SIG-M5 treated with dmso at 0.1 percent for 504 hours (cell line): ENCODE measurements at regions not wholly inside any gene's neighbourhood (a gene's known extent, or its start where the extent isn't known, plus 50 kb on each side); places are given as distances from the start of the nearest gene placed in this dataset.

Experiments used
- DNase-seq: peaks from one replicate; lab custom pipeline; 2025; ENCODE audit not compliant: unreplicated experiment; lab: John Stamatoyannopoulos, UW

GRCh38 chr11:135075740-135076139 is 663.7 kb upstream of the B3GAT1 start:
- no peak for DNase-seq

DNA sequence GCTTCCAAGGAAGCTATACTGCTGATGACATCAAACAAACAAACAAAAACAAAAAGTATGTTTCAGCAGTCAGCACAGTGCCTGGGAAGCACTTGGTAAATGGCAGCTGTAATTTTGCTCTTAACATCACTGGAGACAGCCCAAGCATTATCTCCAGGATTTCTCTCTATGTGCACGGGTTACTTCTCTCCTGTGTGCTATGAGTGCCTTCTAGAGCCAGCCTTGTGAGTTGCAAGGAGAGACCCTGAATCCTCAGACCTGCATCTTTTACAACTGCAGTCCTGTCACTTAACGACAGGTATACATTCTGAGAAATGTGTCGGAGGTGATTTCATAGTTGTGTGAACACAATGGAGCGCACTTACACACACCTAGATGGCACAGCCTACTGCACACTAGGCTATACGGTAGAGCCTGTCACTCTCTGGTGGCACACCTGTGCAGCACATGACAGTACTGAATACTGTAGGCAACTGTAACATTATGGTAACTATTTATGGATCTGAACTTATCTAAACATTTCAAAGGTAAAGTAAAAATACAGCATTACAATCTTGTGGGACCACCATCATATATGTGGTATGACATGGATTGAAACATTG is 662.5 kb upstream of the B3GAT1 start:
- no peak for DNase-seq

GRCh38 chr11:135073870-135074269 is 661.8 kb upstream of the B3GAT1 start:
- DNase-seq: no peak

- DNase-seq: no peak
Measured at GRCh38 chr11:135073381-135073780, 661.3 kb upstream of the B3GAT1 start.

DNA sequence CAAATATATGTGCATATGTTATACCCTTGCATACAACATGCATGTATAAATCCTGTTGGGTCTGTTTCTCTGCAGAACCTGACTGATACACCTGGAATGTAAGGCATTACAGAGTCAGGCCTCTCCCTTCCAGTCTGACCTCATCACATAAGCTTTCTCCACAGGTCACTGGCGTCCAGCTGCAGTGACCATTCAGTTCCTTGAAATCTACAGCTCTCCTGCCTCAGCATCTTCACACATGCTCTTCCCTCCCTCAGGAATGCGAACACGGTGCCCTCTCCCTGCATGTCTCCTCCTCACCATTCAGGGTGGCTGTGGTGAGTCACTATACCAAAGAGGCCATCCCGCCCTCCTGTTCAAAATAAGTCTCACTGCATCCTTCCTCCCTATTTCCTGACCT is 657.8 kb upstream of the B3GAT1 start:
- no peak for DNase-seq

GRCh38 chr11:135069063-135069462 is 657.0 kb upstream of the B3GAT1 start:
- DNase-seq: no peak

DNA sequence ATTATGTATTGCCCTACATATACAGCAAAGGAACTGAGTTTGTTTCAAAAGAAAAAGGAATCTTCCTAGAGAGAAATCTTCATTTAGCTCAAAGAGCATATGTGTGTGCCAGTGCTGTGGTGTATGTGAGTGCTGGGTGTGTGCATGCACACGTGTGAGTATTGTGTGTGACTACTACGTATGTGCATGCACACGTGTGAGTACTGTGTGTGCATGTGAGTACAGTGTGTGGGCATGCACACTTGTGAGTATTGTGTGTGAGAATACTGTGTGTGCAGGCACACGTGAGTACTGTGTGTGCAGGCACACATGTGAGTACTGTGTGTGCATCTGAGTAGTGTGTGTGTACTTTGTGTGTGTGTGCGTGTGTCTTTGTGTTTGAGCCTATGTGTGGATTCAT is 651.0 kb upstream of the B3GAT1 start:
- no peak for DNase-seq

DNA sequence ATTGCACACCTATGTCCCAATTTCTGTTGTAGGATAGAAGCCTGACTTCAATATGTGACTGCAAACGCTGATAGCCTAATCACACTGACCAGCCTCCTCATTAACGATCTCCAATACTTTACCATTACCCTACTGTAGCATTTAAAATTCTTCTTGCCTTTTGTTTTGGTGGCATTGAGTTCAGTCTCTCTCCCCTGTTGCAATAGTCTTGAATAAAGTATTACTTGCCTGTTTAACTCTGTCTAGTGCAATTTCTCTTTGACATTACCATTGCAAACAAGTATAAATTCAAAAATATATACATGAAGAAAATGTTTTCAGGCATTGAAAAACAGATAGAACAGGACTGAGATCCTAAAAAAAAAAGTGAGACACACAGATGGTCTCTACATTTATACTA is 649.1 kb upstream of the B3GAT1 start:
- no peak for DNase-seq

DNA sequence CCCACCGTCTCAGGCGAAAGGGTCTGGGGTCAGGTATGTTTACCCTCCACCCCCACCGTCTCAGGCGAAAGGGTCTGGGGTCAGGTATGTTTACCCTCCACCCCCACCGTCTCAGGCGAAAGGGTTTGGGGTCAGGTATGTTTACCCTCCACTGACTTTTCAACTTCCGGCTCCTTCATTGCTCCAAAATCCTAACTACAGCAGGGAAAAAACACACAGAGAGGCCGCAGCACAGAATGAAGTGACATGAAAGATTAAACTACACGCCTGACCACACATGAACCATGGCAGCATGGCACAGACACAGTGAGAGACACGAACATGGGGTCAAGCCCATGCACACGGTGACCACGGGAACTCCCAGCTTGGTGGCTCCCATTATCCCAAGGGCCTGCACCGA is 634.9 kb upstream of the B3GAT1 start:
- no peak for DNase-seq

DNA sequence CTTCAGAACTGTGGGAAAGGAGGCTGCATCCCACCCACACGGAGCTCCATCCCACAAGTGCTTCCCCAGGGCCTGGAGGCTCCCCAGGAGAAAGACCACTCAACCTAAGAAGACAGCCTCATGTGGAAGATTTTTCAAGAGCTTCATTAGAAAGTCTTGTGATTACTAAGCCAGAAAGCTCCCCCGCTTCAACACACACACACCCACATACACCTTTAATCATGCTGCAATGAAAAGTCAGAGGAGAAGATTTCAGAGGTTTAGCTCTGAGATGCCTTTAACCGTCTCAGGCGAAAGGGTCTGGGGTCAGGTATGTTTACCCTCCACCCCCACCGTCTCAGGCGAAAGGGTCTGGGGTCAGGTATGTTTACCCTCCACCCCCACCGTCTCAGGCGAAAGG is 634.5 kb upstream of the B3GAT1 start:
- no peak for DNase-seq

DNA sequence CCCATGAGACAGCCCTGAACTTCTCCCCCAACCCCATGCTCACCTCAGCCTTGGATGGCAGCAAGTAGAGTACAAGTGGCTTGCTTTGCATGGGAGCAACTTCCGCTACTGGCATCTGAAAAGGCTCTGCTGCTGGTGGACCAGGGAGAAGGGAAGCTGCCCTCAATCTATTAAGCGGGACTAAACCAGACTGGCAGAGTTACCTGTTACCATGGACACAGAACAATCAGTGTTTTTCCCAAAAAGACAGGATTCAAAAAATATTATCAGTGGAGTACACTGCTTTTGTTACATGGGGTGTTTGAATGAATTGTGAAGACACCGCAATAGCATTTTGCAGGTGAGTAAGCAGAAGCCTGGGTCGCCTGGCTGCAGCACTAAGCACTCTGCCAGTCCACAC is 631.4 kb upstream of the B3GAT1 start:
- no peak for DNase-seq

DNA sequence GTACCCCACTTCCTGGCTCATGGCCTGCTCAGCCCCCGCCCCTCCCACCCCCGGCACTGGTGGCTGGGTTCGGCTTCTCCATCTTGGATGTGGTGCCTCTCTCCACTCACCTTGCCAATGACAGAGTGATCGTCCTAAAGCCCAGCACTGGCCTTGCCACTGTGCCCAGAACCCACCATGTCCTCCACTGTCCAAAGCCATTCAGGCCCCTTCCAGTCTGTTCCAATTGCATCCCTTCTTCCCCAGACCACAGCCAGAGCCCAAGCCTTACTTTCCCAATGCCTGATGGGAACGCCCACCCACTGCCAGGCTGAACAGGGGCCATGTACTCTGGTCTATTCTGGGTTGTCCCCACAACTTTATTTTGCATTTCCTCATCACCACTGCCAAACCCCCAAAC is 625.8 kb upstream of the B3GAT1 start:
- no peak for DNase-seq

GRCh38 chr11:135036488-135037297 is 624.7 kb upstream of the B3GAT1 start:
- no peak for DNase-seq

- DNase-seq: no peak
Measured at GRCh38 chr11:135035282-135035681, 623.2 kb upstream of the B3GAT1 start.

GRCh38 chr11:135033540-135033939 is 621.5 kb upstream of the B3GAT1 start:
- DNase-seq: no peak

DNA sequence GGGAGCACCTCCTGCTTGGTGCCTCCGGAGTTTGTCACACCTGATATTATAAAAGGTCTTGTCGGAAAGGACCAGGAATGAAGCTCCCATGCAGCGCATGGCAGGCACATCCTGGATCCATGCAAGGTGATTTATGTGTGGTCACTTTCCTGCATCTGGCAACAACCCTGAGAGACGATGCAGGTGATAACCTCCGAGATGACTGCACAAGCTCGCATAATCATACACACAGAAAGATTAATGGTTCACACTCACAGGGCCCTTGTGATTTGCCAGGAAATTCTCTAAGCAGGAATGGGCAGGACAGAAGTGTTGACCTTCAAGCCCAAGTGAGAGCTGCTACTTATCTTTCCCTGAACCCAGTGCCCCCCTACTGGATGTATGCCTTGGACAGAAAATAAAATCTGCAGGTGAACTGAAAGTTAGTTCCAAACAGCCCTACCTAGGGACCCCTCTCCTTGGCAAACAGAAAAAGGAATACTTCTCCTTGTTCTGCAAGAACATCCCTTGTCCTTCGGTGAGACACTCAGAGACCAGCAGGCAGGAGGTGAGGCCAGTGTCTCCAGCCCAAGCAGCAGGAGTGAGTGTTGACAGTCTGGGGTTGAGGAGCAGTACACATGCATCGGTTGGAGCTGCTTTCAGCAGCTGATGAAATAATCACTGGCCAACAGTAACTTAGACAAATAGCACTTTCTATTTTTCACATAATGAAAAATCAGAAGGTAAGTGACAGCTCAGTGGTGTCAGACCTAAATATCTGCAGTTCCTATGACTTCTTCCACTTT is 619.4 kb upstream of the B3GAT1 start:
- no peak for DNase-seq

DNA sequence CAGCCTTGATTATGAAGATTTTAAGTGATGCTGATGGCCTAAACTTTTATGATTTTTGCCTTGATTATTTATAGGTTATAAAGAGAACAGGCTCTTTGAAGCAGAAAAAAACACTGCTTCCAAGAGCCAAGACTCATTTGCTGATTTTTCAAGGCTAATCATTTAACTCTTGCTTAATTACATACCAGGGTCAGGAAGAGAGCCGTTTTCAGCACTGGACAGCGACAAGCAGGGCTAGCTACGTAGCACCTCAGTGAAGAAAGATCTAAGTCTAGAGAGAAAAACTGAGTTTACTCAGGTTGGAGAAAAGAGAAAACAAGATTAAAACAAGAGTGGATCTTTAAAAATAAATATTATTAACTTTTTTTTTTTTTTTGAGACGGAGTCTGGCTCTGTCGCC is 615.4 kb upstream of the B3GAT1 start:
- DNase-seq: peak; percentile 10

GRCh38 chr11:135023499-135023898 is 611.5 kb upstream of the B3GAT1 start:
- no peak for DNase-seq

DNA sequence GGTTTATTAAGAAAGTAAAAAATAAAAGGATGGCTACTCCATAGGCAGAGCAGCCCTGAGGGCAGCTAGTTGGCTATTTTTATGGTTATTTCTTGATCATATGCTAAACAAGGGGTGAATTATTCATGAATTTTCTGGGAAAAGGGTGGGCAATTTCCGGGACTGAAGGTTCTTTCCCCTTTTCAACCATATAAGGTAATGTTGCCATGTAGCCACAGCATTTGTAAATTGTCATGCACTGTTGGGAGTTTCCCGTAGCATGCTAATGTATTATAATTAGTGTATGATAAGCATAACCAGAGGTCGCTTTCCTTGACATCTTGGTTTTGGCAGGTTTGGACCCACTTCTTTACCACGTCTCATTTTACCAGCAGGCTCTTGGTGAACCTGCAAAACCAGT is 610.4 kb upstream of the B3GAT1 start:
- DNase-seq: no peak

DNA sequence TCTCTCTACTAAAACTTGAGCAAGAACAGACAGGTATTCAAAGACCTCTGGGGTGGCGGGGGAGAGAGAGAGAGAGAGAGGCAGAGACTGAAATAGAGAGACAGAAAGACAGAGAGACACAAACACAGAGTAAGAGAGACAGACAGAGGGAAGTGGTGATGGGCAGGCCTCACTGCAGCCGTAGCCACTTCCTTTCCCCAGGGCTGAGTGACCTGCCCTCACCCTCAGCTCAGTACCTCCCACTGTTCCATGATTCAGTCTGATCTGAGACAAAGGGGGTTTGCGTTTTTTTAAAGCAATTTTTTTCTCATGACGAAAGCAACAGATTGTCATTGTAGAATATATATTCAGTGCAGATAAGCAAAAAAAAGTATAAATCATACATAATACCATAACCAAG is 607.9 kb upstream of the B3GAT1 start:
- no peak for DNase-seq

GRCh38 chr11:135019343-135019871 is 607.4 kb upstream of the B3GAT1 start:
- no peak for DNase-seq

DNA sequence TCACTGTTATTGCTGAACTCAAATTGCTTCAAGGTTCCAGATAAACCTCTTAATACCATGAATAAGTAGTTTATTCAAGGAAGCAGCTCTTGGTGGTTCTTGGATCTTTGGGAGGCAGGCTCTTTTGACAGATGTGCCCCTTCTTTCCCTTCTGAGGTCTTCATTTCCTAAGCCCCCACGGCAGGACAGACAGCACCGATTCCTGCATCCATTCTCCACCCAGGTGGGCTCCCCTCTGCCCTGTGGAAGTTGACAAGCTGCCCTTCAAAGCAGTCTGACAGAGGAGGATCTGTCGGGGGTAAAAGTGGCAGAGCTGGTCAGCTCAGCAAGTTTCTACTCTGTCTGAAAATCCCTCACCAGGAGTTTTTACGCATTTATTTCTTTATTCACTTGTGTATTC is 605.3 kb upstream of the B3GAT1 start:
- DNase-seq: no peak
